ENCODE measurements at regions not wholly inside any gene's neighbourhood (a gene's known extent, or its start where the extent isn't known, plus 50 kb on each side); places are given as distances from the start of the nearest gene placed in this dataset.

DNA sequence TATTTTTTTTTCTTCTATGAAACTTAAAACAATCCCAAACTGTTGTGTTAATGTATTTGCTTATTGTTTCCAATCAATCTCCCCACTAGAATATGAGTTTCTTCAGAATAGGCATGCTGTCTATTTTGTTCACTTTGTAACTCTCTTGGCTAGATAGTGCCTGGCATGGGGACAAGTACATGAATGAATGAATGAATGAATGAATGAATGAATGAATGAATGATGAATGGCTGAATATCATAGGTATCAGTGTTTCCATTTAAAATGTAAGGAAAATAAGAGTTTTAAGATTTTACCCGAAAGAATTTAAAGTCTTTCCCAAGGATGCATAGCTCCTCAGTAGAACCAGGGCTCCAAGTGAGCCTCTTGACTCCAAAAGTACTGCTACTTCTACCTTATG, 294.9 kb upstream of the GADL1 start:
- TF ChIP-seq, protein P1, sequence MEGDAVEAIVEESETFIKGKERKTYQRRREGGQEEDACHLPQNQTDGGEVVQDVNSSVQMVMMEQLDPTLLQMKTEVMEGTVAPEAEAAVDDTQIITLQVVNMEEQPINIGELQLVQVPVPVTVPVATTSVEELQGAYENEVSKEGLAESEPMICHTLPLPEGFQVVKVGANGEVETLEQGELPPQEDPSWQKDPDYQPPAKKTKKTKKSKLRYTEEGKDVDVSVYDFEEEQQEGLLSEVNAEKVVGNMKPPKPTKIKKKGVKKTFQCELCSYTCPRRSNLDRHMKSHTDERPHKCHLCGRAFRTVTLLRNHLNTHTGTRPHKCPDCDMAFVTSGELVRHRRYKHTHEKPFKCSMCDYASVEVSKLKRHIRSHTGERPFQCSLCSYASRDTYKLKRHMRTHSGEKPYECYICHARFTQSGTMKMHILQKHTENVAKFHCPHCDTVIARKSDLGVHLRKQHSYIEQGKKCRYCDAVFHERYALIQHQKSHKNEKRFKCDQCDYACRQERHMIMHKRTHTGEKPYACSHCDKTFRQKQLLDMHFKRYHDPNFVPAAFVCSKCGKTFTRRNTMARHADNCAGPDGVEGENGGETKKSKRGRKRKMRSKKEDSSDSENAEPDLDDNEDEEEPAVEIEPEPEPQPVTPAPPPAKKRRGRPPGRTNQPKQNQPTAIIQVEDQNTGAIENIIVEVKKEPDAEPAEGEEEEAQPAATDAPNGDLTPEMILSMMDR (IDR thresholded peaks at IDR 0.05), result no peak
- TF ChIP-seq POLR2A (IDR thresholded peaks at IDR 0.05), result no peak
- TF ChIP-seq POLR2AphosphoS5 (IDR thresholded peaks at IDR 0.05), result no peak

Data from prostate gland (tissue), 2 donors.